ENCODE measurements at regions not wholly inside any gene's neighbourhood (a gene's known extent, or its start where the extent isn't known, plus 50 kb on each side); places are given as distances from the start of the nearest gene placed in this dataset.

DNA sequence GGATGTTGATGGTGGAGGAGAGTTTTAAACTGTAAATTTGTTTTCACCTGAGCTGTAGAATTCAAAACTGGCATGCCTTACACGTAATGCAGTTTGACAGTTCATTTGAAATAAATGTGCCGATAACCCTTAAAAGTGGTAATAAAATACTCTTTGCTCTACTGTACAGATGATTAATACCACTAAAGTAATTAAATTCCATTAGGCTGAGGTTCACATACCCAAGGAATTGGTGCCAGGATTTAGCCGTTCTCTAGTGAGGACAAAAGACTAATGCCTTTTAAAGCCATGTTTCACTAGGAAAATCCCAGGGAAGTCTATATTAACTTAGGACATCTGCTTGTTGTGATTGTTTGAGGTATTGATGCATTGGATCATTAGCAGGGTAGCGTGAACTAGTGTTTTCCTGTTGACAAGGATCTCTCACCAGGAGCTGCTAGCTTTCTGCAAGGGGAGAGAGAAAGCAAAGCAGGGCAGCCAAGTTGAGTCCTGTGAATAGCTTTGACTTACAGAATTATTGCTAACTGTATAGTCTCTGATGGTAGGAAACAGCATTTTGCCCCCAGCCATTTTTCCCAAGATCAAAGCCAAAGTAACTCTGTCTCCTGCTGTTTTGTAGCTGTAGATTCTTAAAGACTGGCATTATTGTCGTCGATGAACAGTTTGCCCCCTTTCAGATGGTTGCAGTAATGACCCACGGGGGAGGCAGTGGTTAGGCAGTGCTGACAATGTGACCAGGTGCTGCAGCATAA, 280.9 kb upstream of the FANCL start:
- DNase-seq (ENCODE audit: extremely low read depth, low read depth): no peak
- TF ChIP-seq, protein P1, sequence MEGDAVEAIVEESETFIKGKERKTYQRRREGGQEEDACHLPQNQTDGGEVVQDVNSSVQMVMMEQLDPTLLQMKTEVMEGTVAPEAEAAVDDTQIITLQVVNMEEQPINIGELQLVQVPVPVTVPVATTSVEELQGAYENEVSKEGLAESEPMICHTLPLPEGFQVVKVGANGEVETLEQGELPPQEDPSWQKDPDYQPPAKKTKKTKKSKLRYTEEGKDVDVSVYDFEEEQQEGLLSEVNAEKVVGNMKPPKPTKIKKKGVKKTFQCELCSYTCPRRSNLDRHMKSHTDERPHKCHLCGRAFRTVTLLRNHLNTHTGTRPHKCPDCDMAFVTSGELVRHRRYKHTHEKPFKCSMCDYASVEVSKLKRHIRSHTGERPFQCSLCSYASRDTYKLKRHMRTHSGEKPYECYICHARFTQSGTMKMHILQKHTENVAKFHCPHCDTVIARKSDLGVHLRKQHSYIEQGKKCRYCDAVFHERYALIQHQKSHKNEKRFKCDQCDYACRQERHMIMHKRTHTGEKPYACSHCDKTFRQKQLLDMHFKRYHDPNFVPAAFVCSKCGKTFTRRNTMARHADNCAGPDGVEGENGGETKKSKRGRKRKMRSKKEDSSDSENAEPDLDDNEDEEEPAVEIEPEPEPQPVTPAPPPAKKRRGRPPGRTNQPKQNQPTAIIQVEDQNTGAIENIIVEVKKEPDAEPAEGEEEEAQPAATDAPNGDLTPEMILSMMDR (IDR thresholded peaks at IDR 0.05; ENCODE audit: low read depth, low read length): no peak

DNA sequence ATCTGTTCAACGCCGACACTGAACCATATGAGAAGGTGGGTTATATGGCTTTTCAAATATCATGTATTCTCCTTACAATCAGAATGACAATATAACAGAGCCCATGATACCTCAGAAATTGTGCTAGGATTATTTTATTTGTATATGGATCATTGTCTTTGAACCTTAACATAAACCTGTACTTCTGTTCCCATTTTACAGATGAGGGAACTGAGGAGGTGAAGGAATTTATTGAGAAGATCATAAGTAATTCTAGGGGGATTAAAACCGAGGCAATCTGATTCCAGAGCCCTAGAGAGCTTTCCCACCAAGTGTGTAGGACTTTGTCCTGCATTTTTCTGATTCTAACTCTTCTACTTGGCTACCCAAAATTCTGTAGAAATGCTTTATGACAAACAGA, 279.8 kb upstream of the FANCL start:
- TF ChIP-seq, protein P1 (IDR thresholded peaks at IDR 0.05; ENCODE audit: low read depth, low read length): no peak

DNA sequence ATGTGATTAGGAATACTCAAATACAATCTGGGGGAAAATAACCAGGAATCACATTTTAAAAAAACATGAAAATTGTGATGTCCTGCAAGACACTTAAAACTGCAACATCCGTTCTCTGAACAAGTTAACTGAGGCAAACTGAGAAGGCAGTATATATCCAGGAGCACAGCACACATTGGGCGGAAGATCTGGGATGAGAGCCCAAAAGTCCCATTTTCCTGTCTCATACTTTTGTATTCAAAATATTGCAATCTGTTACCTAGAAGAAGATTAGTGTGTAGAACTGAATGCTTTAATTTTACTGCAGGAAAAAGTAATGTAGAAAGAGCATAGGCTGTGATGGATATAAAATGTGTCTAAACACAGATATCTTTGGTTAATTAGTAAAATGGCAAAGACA, 276.8 kb upstream of the FANCL start:
- TF ChIP-seq, protein P1 (IDR thresholded peaks at IDR 0.05; ENCODE audit: low read depth, low read length): no peak
- no peak for DNase-seq (ENCODE audit: extremely low read depth, low read depth)

More for the DNA sequence above, 279.8 kb upstream of the FANCL start:
- no peak for DNase-seq (ENCODE audit: extremely low read depth, low read depth)

DNA sequence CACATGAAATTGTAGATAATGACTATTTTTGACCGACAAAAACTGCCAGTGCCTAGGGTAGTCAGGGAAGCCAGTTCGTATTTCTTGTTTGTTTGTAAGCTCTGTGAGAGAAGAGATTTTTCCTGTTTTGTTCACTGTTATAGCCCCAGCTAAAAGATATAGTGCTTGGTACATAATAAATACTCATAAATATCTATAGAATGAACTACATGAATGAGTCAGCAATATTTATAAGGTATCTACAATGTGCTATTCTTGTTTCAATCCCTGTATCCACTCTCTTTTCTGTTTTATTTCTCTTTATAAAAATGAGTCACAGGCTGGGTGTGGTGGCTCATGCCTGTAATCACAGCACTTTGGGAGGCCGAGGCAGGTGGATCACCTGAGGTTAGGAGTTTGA, 275.6 kb upstream of the FANCL start:
- no peak for DNase-seq (ENCODE audit: extremely low read depth, low read depth)
- TF ChIP-seq, protein P1 (IDR thresholded peaks at IDR 0.05; ENCODE audit: low read depth, low read length): no peak

DNA sequence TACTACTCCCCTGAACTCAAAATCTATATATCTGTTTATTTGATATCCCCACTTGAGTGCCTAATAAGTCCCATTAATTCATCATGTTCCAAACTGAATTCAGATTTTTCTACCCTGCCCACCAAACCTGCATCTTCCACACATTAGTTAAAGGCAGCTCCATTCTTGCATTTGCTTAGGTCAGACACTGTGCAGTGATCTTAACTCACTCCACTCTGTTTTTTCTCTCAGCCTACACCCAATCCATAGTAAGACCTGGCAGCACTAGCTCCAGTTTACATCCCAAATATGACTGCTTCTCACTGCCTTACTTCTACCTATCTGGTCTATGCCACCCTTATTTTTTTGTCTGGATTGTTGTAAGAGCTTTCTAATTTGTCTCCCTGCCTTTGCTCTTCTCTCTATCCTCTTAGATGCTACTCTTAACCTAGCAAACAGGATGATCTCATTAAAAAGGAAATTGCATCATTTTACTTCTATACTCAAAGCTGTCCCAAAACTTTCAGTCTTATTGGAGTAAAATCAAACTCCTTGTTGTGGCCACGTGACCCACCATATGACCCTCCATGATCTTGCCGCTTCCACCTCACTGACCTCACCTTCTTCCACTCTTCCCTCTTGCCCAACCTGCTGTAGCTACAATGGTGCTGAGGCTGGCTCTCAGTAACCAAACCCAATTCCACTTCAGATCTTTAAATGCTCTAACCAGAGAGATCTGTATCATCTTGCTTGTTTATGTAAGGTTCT, 274.9 kb upstream of the FANCL start:
- TF ChIP-seq, protein P1 (IDR thresholded peaks at IDR 0.05; ENCODE audit: low read depth, low read length): no peak
- DNase-seq (ENCODE audit: extremely low read depth, low read depth): no peak

DNA sequence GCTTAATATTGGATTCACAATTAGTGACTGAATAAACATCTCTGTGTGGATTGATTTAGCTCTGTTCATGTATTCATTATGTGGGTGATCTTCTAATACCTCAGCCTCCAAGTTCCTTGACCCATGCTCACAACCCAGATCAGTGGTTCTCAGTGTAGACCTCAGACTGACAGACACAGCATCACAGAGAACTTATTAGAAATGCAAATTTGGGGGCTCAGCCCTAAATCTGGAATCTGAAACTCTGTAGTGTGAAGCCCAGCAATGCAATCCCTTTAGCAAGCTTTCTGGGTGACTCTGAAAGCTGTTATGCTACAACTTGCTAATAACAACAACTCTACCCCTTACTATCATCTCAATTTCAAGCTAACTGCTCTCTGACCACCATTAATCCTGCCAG, 273.1 kb upstream of the FANCL start:
- DNase-seq (ENCODE audit: extremely low read depth, low read depth): no peak
- TF ChIP-seq, protein P1 (IDR thresholded peaks at IDR 0.05; ENCODE audit: low read depth, low read length): no peak

DNA sequence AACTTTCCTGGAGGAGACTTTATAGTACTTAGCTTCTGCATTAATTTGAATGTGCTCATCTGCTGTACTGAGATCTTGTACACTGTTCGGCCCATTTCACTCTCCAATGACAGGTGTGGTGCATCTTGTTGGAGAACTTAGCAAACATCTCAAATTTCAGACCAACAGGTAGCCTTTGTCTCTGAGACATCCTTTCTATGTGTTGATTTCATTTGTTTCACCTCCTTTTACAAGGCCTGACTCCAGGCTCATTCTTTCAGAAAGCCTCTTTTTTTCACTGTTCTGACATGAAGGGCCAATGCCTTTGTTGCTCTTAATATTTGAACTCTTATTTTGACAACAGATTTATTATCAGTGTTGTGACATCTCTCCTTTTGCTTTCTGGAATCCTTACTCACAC, 271.8 kb upstream of the FANCL start:
- no peak for DNase-seq (ENCODE audit: extremely low read depth, low read depth)

More for the DNA sequence above, 271.8 kb upstream of the FANCL start:
- TF ChIP-seq, protein P1 (IDR thresholded peaks at IDR 0.05; ENCODE audit: low read depth, low read length): no peak
